Endothelial cell of umbilical vein (primary cell): ENCODE measurements at regions not wholly inside any gene's neighbourhood (a gene's known extent, or its start where the extent isn't known, plus 50 kb on each side); places are given as distances from the start of the nearest gene placed in this dataset.

Experiments used
- CTCF ChIP-seq, 2 donors: IDR thresholded peaks; 1 replicate in 1 of 2; 2 replicates in 1 of 2; pipeline ENCODE4 v1.5.1; 2011; ENCODE audit warnings: low read length in 2 of 2, mild to moderate bottlenecking in 2 of 2, moderate library complexity in 2 of 2, control low read depth in 1 of 2, inconsistent platforms in 1 of 2, low read depth in 1 of 2; ENCODE audit not compliant: insufficient read depth in 1 of 2; ENCODE audit errors: extremely low read depth in 1 of 2
- EZH2 ChIP-seq: IDR thresholded peaks from 2 replicates; pipeline ENCODE4 v1.6.1; 2012; ENCODE audit warnings: borderline replicate concordance, low read depth, mild to moderate bottlenecking, moderate library complexity, low read length, inconsistent platforms; ENCODE audit not compliant: severe bottlenecking
- FOS ChIP-seq: IDR thresholded peaks from 2 replicates; pipeline ENCODE4 v1.6.1; 2011; ENCODE audit warnings: mild to moderate bottlenecking, low read length, moderate library complexity, borderline replicate concordance; ENCODE audit not compliant: insufficient read depth
- JUN ChIP-seq: IDR thresholded peaks from 2 replicates; pipeline ENCODE4 v1.6.1; 2011; ENCODE audit warnings: borderline replicate concordance, low read depth; ENCODE audit not compliant: insufficient read length, insufficient read depth
- MAX ChIP-seq: IDR thresholded peaks from 2 replicates; pipeline ENCODE4 v1.6.1; 2011; ENCODE audit not compliant: insufficient read depth, insufficient read length
- MYC ChIP-seq: IDR thresholded peaks from one replicate; pipeline ENCODE4 v1.6.1; 2011; ENCODE audit warnings: mild to moderate bottlenecking, low read depth, low read length
- POLR2A ChIP-seq: IDR thresholded peaks from 2 replicates; pipeline ENCODE4 v1.6.1; 2012; ENCODE audit warnings: low read depth, mild to moderate bottlenecking, control low read depth, low read length
- POLR2AphosphoS5 ChIP-seq: IDR thresholded peaks from 2 replicates; pipeline ENCODE4 v1.6.1; 2012; ENCODE audit warnings: low read depth, mild to moderate bottlenecking, control low read depth, low read length, moderate library complexity; ENCODE audit not compliant: insufficient read depth

GRCh38 chr6:126927841-126928240, 190.6 kb upstream of the RSPO3 start:
- TF ChIP-seq CTCF (IDR thresholded peaks at IDR 0.05; ENCODE audit: extremely low read depth in 1 of 2, insufficient read depth in 1 of 2, low read depth in 1 of 2, low read length in 2 of 2) (no peak), POLR2A (no peak), MAX (no peak), EZH2 (no peak), JUN (no peak), POLR2AphosphoS5 (no peak), FOS (no peak), MYC (no peak)
